Stimulated activated CD4-positive, alpha-beta T cell treated with anti-CD3 and anti-CD28 coated beads, Interleukin-2, amount 100 ng/mL, for 48 hours (primary cell): ENCODE measurements at regions not wholly inside any gene's neighbourhood (a gene's known extent, or its start where the extent isn't known, plus 50 kb on each side); places are given as distances from the start of the nearest gene placed in this dataset.

Experiments
- DNase-seq, 2 donors: peaks; one replicate each; pipeline ENCODE4 v3.0.0-alpha.2; 2020

GRCh38 chr13:103983948-103984347, 917.7 kb upstream of the SLC10A2 start:
- no peak for DNase-seq

DNA sequence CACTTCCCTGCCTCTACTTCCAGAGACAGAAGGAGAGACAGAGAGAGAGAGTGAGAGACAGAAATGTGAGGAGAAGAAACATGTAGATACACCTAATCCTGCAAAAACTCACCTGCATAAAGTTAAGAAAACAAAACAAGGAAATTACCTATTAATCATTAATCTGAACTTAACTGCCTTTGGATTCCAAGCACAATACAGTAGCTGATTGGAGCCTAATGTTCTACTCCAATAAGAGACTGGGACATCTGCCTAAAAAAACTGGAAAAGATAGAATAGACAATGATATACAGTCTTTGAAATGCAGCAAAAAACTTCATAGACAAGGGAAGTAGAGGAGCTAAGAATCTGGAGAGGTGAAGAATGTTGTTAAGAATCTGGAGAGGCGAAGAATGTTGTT, 910.2 kb upstream of the SLC10A2 start:
- DNase-seq, result no peak

DNA sequence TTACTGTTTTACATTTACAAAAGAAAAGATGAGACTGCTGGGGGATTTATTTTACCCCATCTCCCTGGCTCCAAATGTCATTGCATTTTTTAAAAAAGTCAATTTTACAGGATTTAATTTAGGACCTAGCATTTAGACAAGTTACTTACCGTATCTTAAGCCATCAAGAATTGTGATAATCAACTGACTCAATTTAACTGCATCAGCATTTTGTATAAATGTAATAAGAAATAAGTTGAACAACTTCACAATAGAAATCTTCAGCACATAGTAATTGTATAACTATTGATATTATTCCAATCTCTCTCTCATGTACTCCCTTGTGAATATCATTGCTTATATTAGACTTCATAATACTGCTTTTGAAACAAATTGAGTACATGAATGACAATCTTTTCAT, 907.5 kb upstream of the SLC10A2 start:
- DNase-seq, result no peak

- DNase-seq, result no peak
Observed at GRCh38 chr13:103969520-103970050, 903.4 kb upstream of the SLC10A2 start.

DNA sequence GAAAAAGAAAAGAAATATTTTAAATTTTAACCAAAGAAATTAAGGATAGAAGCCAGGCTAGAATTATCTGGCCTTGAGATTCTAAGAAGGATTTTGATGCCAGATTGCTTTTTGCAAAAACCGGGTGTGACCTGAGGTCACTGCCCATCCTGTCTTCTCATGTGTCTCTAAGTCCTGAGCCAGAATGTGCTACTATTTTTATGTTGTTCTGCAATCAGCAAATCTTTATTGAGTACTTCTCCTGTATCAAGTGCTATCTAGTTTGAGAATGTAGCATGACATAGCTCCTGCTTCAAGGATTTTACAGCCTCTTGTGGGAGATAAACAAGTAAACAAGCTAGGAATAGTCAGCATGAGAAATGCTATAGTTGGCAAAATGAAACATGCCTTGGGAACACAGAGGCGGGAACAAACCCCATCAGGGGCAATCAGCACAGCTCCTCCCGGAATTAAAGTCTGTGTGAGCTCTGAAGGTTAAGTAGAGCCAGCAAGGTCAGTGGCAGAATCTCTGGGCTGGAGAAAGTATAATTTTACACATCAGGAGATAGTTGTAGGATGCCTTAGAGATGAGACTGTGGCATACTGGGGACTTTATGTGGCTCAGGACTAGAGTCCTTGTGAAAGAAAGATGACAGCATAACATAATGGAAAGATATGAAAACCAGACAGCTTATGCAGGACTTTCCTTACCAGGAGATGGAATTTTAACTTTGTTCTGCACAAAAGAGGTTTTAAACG, 899.5 kb upstream of the SLC10A2 start:
- DNase-seq, result no peak

- DNase-seq, result no peak
Observed at GRCh38 chr13:103961784-103962183, 895.6 kb upstream of the SLC10A2 start.

DNA sequence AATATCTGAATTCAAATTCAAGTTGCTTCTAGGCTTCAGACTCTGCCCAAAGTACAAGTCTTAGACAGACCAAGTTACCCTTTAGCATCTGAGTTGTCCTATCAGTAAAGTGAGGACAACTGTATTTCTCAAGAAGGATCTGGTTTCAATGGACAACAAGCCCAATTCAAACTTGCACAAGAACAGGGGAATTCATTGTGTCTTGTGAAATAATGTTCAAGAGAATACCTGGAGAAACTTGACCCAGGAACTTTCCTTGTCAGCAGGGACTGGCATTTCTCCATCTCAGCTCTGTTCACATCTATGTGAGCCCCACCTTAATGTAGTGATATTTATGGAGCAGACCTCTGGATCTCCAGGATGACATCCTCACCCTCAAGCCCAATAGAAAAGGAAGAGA, 894.9 kb upstream of the SLC10A2 start:
- no peak for DNase-seq

DNA sequence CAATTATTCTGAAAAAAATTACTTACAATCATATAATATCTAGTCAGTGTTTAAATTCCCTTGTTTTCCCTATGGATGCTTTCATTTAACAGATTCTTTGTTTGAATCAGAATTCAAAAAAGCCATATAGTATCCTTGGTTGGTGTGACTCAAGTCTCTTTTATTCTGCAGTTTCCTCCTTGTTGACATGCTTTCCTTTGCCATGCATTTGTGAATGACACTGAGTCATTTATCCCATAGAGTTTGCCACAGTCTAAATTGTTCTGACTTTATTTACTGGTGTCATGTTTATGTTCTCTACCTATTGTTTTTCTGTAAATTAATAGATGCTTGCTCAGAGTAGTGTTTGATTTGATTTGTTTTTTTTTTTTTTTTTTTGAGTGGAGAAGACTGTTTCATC, 893.8 kb upstream of the SLC10A2 start:
- DNase-seq, result no peak

GRCh38 chr13:103958691-103959090, 892.5 kb upstream of the SLC10A2 start:
- DNase-seq, result no peak

DNA sequence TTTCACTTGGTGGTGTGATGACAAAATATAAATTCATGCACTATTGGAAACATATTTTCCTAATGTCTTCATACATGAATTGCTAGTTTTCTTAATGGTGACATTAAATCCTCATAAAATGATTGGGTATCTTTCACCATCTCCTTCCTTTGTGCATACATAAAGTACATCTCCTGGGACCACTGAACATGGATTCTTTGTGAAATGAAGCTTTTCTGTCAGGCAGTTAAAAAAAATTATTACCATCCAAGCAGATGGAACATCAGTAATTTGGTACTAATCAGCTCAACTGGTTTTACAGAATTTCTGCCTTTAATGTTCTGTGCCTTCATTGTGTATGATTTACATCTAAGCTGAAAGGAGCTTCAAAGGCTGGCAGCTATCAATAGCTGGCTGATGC, 891.7 kb upstream of the SLC10A2 start:
- DNase-seq, result no peak

DNA sequence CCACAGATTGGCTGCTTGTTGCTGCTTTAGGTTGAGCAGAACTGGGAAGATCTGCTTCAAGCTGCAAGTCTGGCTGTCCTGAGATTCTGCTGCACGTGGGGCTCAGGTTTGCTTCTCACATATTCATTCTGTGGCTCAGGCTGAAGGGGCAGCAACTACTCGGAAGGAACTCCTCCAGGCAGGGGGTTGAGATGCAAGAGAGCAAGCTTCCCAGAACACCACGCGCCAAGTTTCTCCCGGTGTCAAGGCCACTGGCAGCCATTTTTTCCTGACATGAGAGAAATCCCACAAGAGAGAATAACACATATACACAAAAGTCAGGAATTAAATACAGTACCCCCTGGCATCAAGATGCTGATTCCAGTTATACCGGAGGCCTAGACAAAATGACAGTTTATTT, 887.6 kb upstream of the SLC10A2 start:
- DNase-seq, result no peak

- no peak for DNase-seq
Observed at GRCh38 chr13:103952183-103952582, 886.0 kb upstream of the SLC10A2 start.

GRCh38 chr13:103948426-103948825, 882.2 kb upstream of the SLC10A2 start:
- DNase-seq, result no peak

DNA sequence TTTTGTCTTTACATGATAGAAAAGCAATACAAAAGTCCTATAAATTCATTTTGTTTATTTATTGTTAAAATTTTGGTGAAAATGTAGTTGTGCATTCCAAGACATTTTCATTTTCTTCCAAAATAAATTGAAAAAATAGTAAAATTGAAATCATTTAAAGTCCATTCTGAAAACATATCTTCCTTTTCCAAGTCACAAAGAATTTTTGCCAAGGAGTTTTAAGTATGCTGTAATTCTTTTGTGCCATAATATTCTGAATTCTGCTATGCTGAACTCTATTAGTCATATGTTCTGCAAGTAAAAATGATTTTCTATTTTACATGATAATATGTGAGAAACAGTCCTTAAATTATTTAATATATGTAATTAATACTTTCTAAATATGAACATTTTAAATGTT, 879.6 kb upstream of the SLC10A2 start:
- no peak for DNase-seq

DNA sequence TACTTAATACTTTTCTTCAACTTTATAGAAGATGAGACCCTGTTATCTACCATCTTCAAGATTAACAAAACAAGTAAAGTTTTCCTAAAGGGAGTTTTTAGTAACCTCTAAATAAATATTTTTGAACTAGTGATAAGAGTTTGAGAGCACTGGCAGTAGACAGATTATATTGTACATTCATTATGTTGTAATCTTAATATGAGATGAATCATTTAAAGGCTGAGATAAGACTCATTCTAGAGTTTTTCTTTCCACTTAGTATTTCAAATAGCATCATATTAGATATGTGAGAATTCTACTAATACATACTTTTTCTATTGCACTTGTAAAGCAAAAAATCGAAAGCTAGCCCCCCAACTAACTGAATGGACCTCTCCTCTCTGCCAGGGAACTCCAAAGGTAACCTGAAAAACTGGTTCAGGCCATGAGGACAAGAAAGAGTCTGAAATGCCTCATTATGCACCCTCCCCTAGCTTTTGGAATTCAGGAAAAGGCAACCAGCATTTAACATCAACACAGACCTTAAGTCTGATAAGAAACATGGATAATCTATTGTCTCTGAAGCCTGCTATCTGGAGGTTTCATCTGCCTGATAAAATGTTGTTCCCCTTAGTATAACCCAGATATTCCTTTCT, 875.4 kb upstream of the SLC10A2 start:
- no peak for DNase-seq

DNA sequence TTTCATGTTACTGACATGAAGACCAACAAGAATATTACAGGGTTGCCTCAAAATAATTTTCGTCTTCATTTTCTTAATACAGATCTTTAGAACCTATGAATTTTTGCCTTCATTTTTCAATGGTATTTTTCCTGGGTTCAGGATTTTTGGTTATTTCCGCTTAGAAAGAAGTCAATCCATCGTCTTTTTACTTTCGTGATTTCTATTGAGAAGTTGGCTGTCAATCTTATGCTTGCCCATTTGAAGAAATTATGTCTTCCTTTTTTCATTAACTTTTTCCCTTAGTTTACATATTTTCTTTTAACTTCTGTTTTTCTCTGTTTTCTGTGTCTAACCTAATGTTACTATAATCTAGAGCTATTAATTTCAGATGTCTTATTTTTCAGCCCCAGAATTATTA, 868.9 kb upstream of the SLC10A2 start:
- no peak for DNase-seq

DNA sequence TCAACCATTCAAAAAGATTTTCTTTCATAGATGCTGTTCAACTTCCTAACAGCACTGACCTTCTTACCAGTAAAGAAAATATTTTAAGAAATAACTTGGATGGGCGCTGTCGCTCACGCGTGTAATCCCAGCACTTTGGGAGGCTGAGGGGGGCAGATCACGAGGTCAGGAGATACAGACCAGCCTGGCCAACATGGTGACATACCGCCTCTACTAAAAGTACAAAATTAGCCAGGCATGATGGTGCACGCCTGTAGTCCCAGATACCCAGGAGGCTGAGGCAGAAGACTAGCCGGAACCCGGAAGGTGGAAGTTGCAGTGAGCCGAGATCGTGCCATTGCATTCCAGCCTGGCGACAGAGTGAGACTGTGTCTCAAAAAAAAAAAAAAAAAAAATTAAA, 865.7 kb upstream of the SLC10A2 start:
- no peak for DNase-seq

DNA sequence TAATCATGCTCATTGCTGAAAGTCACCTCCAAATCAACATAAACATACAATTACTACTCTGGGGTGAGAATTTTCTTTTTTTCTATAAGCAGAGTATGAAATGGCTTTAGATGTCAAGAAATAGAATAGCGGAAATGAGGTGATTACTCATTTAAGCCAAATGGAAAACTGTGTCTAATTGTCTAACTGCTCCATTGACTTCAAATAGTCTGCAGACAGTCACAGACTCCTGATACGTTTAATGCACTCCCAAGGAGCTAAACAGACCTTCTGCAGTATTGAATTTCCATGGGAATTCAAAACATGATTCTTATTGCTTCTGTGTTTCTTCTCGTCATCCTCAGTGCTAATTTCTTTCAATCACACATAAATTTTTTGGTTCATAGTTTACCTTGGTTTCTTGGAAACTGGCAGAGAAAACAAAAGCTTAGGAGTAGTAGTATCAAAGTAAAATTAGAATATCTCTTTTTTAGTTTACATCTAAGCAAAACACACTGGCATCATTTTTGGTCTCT, 865.2 kb upstream of the SLC10A2 start:
- no peak for DNase-seq

DNA sequence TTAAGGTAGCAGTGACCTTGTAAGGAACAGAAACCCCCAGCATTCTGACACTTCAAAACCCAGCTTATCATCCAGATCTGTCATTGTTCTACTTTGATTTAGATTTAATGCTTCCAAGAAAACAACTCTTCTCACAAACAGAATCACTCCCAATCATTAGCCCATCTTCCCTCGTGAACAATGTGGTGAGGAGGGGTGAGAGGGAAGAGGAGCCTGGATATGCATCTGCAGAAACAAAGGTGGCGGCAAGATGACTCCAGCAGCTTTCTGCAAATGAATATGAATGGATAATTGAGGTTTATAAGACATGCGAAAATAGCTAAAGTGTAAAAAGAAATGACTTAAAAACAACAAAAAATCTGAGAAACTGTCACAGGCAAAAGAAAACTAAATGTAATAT, 859.9 kb upstream of the SLC10A2 start:
- DNase-seq, result no peak

- no peak for DNase-seq
Observed at GRCh38 chr13:103908911-103909310, 842.7 kb upstream of the SLC10A2 start.

DNA sequence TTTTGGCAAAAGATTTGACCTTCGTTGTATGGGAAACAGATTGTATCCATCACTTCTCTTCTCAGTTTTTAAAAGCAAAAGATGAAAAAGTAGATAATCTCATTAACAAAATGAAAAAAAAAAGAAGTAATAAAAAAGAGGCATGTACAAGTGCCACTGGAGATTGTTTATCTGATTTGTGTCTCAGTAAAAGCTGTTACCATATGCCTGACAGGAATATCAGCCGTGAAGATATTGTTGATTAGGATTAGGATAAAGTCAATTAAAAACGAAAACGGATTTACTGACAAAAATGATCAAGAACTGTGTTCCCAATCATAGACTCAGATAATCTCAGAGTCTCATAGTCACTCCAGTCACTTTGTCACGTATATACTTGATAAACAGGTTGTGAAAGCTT, 842.1 kb upstream of the SLC10A2 start:
- DNase-seq, result no peak

GRCh38 chr13:103903790-103904189, 837.6 kb upstream of the SLC10A2 start:
- no peak for DNase-seq

- DNase-seq, result no peak
Observed at GRCh38 chr13:103898481-103898880, 832.3 kb upstream of the SLC10A2 start.

- no peak for DNase-seq
Observed at GRCh38 chr13:103895835-103896531, 829.8 kb upstream of the SLC10A2 start.
